ENCODE measurements at regions not wholly inside any gene's neighbourhood (a gene's known extent, or its start where the extent isn't known, plus 50 kb on each side); places are given as distances from the start of the nearest gene placed in this dataset.

DNA sequence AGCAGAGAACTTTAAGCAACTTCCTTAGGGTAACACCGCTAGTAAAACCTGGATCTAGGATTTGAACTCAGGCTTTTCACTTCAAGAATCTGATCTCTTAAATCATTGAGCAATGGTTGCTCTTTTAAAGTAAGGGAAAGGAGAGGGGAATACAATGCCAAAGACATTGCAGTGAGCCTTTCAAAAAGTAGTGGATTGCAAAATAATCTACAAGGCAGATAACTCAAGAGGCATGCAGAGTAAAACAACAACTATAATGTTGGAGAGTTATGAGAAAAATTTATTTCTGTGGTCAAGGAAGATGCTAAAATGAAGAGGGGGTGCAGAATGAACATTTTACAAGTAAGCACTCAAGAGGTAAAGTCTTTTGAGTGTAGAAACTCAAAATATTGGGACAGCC lies 432.6 kb downstream of the C12orf50 start:
- Histone ChIP-seq H3K9ac (ENCODE audit: insufficient read depth, low read length, poor library complexity, severe bottlenecking) (no peak overlapping the region), H3K4me2 (replicated peaks; ENCODE audit: extremely low read depth, low read length, poor library complexity, severe bottlenecking) (no peak overlapping the region), H3K4me1 (ENCODE audit: control insufficient read depth in 1 of 2, insufficient read depth in 2 of 2, low read length in 2 of 2) (no peaks in the 10 kb centered on the region), H3K36me3 (replicated peaks in 1 of 2; ENCODE audit: control insufficient read depth in 1 of 2, insufficient read depth in 2 of 2, low read length in 2 of 2) (no peaks in the 10 kb centered on the region), H3K4me3 (replicated peaks in 1 of 3; ENCODE audit: low read depth in 2 of 3, low read length in 3 of 3) (no peak overlapping the region), H4K20me1 (ENCODE audit: insufficient read depth, low read length) (no peaks in the 10 kb centered on the region), H3K79me2 (ENCODE audit: insufficient read depth, low read length) (no peaks in the 10 kb centered on the region), H2AFZ (ENCODE audit: insufficient read depth, low read depth, low read length, poor library complexity, severe bottlenecking) (no peak overlapping the region), H3K9me3 (replicated peaks in 1 of 2; ENCODE audit: control insufficient read depth in 1 of 2, insufficient read depth in 1 of 2, low read length in 2 of 2) (no peaks in the 10 kb centered on the region), H3K27me3 (ENCODE audit: control insufficient read depth in 2 of 2, insufficient read depth in 2 of 2, low read length in 2 of 2) (no peaks in the 10 kb centered on the region), H3K27ac (ENCODE audit: low read depth in 1 of 2, low read length in 2 of 2) (no peak overlapping the region)
- no peak for DNase-seq
- Mint-ChIP-seq H3K36me3 (no peaks in the 10 kb centered on the region), H3K9me3 (peaks cover 0 to under 1% (median 0%) of the 10 kb centered on the region in 7 donors), H3K4me3 (no peak overlapping the region), H3K27ac (no peak overlapping the region), H3K27me3 (ENCODE audit: low read depth in 3 of 3) (no peaks in the 10 kb centered on the region), H3K4me1 (no peaks in the 10 kb centered on the region)
- no peak for TF ChIP-seq CTCF (IDR thresholded peaks at IDR 0.05)
- no CpG with 5 or more reads among the region's 1 CpG for WGBS (ENCODE audit: insufficient coverage)
- intact Hi-C loops (cut with micrococcal nuclease), result no loop called here

DNA sequence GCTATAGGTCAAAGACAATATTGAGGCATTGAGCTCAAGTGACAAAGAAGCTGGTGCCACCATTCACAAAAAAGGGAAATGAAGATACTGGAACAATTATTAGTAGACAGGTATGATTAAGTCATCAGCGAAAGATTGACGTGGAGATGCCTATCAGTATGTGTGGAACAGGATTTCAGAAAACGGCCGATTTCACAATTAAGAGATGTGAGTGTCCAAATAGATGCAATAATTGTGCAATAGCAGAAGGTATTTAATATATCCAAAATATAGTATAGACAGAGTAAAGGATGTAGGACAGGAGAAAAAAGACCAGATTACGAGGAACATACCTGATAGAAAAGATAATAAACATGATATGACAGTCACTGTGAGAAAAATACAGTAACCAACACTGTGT lies 433.1 kb downstream of the C12orf50 start:
- Mint-ChIP-seq H3K9me3 (peaks cover 0 to 4% (median 0%) of the 10 kb centered on the region in 7 donors), H3K36me3 (no peaks in the 10 kb centered on the region), H3K27ac (no peak overlapping the region), H3K4me1 (no peaks in the 10 kb centered on the region), H3K27me3 (ENCODE audit: low read depth in 3 of 3) (no peaks in the 10 kb centered on the region), H3K4me3 (no peak overlapping the region)
- no peak overlapping the region for H3K4me2 ChIP-seq (replicated peaks; ENCODE audit: extremely low read depth, low read length, poor library complexity, severe bottlenecking)
- no peaks in the 10 kb centered on the region for H3K9me3 ChIP-seq (replicated peaks in 1 of 2; ENCODE audit: control insufficient read depth in 1 of 2, insufficient read depth in 1 of 2, low read length in 2 of 2)
- 100% methylated on average over 1 of the region's 5 CpGs for WGBS (ENCODE audit: insufficient coverage)
- no peaks in the 10 kb centered on the region for H3K27me3 ChIP-seq (ENCODE audit: control insufficient read depth in 2 of 2, insufficient read depth in 2 of 2, low read length in 2 of 2)
- H3K79me2 ChIP-seq (ENCODE audit: insufficient read depth, low read length), result no peaks in the 10 kb centered on the region
- H3K36me3 ChIP-seq (replicated peaks in 1 of 2; ENCODE audit: control insufficient read depth in 1 of 2, insufficient read depth in 2 of 2, low read length in 2 of 2), result no peaks in the 10 kb centered on the region
- no peak for TF ChIP-seq CTCF (IDR thresholded peaks at IDR 0.05)
- no peaks in the 10 kb centered on the region for H3K4me1 ChIP-seq (ENCODE audit: control insufficient read depth in 1 of 2, insufficient read depth in 2 of 2, low read length in 2 of 2)
- no peak overlapping the region for H3K27ac ChIP-seq (ENCODE audit: low read depth in 1 of 2, low read length in 2 of 2)
- H4K20me1 ChIP-seq (ENCODE audit: insufficient read depth, low read length), result no peaks in the 10 kb centered on the region
- intact Hi-C loops (cut with micrococcal nuclease), result no loop called here
- no peak overlapping the region for H3K9ac ChIP-seq (ENCODE audit: insufficient read depth, low read length, poor library complexity, severe bottlenecking)
- no peak overlapping the region for H3K4me3 ChIP-seq (replicated peaks in 1 of 3; ENCODE audit: low read depth in 2 of 3, low read length in 3 of 3)
- no peak overlapping the region for H2AFZ ChIP-seq (ENCODE audit: insufficient read depth, low read depth, low read length, poor library complexity, severe bottlenecking)
- no peak for DNase-seq

Measured in CD14-positive monocyte (primary cell).